ENCODE measurements at regions not wholly inside any gene's neighbourhood (a gene's known extent, or its start where the extent isn't known, plus 50 kb on each side); places are given as distances from the start of the nearest gene placed in this dataset.

DNA sequence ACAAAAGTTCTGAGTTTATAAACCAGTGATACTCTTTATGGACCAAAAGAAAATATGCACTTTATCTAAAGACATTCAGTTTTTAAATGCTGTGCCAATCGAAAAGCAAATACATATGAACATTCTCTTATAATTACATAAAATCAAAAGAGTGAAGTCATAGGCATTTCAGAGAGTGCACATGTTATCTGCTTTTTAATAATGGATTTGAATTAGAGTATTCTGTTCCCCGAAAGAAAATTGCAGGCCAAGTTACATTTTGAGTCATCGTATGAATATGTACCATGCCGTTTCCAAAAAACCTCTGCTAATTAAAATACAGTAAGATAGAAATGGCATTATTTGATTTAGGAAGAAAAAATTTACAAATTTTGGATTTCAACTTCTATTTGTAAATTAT is 565.7 kb downstream of the ZEB2 start:
- DNase-seq (ENCODE audit: low read depth, low spot score) = no peak

DNA sequence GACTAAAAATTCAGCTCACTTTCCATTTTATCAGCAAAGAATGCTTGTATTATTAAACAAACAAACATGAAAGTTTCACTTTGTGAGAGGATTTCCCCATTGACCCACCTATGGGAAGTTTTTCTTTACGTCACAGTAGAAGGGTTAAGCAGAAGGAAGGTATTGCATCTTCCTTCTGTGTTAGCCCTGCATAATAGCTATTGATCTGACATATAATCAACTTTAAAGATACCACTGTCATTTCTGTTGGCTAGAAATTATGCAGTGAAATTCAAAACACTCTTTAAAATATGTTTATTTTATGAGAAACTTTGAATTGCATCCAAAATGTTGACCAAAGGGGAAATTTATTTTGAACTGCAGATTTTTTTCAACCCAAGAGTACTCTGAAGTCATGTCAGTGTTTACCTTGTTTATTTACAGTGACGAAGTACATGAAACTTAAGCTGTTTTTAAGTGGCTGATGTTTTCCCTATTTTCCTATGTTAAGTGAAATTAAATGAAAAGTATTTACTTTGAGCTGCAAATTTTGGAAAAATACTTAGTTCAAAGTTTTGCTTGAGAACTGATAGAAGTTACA is 566.4 kb downstream of the ZEB2 start:
- DNase-seq (ENCODE audit: low read depth, low spot score) = no peak

DNA sequence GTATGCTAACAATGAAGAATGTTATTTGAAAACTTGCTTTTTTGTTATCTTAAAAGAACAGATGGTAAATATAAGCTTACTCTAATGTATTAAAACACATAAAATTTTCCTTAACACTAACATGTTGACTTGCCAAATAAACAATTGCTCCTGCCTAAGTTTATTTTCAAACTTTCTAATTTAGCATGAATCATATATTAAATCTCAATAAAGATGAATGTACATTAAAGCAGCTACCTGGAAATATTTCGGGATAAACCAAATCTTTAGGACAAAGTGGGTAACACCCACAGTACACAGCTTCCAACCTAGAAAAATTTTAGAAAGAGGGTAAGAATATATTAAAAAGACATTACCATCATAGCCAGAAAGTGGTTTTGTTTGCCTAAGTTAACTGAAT is 567.4 kb downstream of the ZEB2 start:
- DNase-seq (ENCODE audit: low read depth, low spot score) = no peak

DNA sequence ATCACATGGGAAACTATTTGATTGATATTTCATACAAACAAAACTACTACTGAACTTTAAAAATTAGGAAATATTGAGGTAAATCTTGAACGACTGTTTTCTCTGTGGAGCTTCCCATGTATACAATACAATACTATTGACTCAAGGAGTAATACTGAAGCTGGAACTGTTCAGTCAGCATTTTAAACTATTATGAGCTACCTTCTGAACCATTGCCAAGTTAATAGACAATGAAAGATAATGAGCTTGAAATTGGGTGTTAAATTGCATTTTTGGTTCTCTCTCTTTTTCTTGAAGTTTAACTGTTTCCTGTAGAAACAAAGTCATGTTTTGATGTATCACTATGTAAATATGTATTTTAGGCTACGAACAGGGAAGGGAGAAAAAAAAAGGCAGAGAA is 569.2 kb downstream of the ZEB2 start:
- no peak for DNase-seq (ENCODE audit: low read depth, low spot score)

DNA sequence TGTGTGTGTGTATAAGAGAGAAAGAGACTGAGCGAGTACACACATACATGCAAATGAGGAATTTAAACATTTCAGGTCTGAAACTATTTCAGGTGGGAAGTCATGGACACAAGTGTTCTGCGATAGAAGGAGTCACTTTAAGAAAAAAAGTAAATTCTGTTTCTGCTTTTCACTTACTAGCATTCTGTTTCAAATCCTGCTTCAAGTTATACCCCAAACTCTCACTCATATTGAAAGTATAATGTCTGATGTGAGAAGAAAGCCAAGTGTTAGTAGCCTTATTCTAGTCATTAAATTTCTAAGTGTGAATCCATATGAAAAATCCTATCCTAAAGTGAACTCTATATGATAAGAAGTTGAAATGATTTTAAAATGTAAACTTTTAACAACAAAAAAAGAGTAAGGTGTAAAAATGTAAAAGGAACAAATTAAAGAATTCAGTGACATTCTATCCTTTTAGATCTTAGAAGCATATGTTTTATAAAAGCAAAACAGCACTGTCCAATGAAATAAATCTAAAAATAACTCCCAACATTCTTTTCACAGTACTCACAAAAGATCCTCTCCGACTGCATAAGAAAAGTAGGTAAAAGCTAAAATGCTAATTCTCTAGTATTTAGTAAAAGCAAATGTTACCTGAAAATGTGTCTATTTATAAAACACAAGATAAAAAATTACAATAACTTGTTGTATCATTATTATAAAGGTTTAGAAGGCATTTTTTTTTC is 570.6 kb downstream of the ZEB2 start:
- no peak for DNase-seq (ENCODE audit: low read depth, low spot score)

DNA sequence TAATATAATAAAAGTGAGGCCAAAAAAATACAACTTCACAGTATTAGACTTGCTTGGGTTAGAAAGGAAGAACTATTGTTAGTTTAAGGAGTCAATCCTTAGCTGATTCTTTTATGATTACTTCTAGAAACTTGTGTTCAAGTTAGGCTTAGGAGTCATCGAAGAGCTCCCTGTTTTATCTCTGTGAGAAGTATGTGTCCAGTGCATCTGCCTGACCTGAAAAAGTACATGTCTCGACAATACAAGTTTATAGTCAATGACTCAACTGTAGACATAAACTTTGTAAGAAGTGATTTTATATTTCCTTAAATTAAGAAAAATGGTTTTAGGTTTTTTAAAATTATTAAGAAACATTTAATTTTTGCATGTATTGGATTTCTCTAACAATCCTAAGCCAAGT is 571.2 kb downstream of the ZEB2 start:
- no peak for DNase-seq (ENCODE audit: low read depth, low spot score)

DNA sequence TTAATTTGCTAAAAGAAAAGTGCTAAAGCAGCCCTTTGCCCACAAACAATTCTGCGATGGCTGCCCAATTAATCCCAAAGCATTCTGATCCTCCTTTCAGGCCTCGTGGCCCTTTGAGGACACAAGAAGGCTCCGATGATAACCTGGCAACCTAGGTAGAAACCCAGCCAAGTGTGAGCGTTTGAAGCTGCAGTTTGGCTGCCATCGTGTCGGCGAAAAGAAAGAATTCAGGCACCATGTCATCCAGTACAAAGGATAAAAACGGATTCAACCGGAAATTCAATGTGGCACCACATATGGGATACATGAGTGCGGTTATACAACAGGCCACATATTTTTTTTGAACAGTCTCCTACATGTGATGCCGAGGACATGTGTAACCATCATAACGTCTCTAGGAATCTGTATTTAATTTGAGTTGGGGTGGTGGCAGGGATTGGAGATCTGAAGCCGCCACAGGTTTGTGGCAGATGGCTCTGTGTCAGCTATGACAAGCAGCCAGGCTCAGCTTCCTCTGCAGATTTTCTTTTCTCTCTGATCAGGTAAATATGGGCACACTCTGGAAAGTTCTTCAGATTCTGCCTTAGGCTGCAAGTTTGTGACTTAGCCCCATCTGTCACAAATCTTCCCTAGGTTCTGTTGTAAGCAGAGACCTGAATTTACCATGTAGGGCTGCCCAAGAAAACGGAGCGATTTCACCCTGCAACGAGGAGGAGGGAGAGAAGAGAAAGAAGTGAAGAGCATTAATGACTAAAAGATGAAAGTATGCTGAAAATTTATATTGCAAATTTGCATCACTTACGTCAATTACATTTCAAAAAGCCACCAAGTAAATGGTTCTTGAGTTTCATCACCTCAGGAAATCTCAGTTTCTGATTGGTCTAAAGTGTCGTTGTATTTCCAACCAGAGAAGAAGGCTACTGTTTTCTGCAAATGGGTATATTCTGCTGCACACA is 573.2 kb downstream of the ZEB2 start:
- DNase-seq (ENCODE audit: low read depth, low spot score) = no peak

DNA sequence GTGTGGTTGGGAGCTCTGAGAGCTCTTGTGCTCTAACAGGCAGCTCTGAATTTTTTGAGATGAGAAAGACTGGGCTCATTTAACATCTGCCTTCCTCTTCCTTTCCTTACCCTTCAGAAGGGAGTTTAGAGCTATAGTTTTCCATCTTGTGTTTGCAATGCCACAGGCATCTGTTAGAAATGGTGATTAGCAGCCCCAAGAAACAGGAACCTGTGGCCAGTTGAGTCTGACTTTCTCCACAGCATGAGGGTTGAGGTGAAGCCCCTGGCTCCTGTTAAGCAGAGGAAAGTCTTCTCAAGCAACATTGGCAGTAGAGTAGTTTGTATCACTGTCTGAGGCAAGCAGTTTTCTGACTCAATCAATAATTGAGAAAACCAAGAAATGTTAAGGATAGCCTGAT is 577.4 kb downstream of the ZEB2 start:
- DNase-seq (ENCODE audit: low read depth, low spot score) = no peak

DNA sequence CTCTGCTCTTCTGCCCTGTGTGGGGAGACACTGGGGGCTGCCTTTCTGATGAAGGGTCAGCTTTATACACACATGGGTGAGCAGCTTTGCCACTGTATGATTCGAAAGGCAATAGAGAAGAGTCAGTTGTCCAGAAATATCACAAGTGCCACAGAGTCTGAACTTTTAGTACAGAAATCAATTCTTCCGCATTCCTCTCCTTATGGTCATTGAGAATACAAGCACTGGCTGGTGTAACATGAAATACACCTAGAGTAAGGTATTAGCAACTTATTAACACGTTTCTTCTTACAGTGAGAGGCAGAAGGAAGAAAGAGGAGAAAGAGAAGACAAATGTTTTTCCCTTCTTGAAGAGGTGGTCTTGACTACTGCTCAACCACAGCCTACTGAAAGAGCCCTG is 579.2 kb downstream of the ZEB2 start:
- DNase-seq (ENCODE audit: low read depth, low spot score) = no peak

DNA sequence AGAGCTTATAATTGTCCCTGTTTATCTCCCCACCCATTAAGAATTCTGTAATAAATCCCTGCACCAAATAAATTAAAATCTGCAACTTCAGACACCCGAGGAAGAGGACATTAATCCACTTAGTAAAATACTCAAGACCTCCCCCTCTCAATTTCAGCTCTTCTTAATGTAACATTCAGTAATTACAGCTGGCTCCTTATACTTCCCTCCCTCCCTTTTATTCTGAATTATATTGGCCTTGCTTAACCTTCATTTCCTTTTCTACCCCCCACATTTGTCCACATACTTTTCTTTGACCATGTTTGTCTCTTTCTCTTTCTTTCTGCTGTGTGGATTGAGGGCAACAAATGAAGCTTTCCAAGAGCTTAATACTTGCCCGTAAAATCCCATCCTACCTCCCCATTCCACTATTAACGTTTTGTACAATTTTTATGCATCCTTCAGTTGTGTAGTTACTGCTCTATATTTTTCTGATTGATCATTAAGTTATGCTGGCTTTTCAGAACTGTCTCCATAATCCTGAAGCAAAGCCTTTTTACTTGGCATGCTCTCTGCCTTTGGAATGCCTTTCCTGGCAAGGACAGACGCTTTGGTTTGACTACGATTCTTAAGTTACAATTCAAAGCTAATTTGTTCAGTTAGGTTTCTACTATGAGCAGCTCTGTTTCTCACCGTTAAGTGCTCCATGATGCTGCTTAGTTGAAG is 580.1 kb downstream of the ZEB2 start:
- DNase-seq (ENCODE audit: low read depth, low spot score) = no peak

DNA sequence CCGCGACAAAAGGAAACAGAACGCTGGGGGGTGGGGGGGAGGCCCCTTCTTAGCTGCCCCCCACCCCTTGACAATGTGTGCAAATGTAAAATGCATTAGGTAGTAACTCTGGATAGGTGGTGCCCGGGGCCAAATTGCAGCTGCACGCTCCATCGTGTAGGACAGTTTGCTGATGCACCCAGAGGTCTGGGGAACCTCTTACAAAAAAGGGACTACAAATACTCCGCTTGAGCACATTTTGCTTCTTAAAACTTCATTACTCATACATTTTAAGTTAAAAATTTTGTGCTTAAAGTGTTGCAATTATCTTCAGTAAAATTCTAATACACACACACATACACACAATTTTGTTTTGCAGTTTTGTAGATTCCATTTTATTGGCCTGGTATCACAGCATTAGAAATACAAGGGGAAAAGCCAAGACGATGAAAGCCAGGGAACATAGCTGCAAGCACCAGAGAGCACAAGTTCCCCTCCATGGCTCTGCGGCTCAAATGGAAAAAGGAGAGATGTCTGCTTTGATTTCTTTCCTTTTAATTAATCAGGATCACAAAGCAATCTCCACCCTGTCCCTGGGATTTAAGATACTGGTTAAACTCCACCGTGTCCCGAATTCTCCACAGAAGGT is 582.1 kb downstream of the ZEB2 start:
- no peak for DNase-seq (ENCODE audit: low read depth, low spot score)

DNA sequence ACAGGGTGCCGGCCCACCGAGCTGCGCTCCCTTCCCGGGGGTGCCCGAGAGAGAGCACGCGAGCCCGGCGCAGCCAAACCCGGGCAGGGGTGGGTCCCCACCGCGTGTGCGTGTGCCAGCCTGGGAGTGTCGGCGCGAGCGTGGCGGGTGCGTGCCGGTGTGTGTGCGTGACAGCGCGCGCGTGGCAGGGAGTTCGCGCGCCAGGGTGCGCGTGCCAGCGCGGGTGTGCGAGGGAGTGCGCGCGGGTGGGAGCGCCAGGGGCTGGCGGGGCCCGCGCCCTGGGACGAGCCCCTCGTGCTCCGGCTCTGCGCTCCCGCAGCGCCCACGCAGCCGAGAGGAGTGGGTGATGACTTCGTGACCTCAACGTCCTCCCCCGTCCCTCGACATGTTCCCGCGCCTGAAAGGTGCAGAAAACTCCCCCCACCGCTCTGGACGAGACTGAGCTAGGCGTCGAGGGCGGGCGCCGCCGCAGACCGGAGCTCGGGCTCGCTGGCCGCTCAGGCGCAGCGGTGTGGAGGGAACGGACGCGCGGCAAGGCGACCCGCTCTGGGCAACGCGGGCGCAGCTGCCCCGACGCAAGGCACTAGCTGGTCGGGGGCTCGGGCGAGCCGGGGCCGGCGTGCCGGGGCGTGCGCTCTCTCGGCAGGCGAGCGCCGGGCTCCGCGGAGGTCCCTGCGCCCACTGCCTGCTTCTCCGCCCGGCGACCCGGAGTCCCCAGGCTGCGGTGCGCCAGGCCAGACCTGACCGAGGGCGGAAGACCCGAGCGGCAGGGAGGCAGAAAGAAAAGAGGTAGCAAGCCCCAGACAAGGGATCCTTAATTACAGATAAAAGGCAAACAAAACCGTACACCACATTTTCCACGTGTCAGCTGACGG is 582.8 kb downstream of the ZEB2 start:
- no peak for DNase-seq (ENCODE audit: low read depth, low spot score)

DNA sequence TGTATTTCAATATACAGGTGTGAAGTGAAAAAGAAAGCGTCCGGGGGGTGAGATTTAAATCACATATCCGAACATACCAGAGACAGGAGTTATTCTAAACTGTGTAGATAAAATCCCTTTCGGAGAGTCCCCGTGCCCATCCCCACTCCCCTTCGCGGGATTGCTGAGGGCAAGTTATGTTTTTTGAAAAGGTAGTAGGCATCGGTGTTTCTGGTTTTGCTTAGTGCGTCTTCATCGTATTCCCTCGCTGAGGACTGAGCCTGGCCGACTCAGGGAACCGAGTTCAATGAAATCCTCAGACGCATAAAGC is 583.4 kb downstream of the ZEB2 start:
- no peak for DNase-seq (ENCODE audit: low read depth, low spot score)

DNA sequence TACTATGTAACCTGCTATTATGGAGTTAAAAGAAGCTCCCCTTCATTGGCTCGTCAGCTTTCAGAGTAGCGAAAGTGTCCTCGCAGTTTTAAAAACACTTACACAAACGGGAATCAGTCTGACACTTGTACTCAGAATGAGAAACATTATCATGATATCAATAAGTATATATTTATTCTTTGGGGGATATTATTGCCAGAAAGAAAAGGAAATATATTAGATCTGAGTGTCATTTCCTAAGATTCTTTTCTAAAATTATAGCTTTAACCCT is 584.5 kb downstream of the ZEB2 start:
- DNase-seq (ENCODE audit: low read depth, low spot score) = no peak

DNA sequence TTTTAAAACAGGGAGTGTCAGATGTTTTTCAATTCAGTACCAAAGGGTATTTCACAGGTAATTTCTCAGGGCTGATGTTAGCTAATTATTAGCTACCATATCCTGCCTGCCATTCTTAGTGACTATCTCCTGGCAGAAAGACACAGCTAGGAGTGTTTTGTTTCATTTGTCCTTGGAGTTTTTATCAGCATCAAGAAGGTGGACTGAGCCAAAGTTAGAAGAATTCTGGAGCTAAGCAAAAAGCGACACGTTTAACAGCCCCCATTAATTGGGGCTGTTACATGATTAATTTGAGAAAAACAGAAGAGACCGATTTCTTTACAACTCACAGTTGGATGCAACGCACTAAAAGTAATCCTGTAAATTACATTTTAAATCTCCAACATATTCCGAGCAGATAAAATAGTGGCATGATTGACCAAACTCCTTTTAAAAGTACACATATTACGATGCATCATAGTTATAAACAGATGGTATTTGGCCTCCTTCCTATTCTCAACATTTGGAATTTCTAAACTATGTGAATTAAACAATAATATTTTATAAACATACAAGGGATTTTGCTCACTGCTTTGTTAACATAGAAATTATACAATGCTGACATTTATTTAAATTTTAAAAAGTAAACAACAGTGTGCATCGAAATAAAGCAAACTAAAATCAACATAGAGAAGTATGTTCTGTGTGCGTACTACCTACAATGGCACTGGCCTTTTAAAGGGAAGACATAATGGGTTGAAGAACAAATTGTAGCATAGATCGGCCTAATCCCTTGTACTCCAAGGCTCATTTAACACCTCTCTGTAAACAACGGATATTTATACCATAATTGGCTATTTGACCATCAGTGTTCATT is 585.1 kb downstream of the ZEB2 start:
- no peak for DNase-seq (ENCODE audit: low read depth, low spot score)

DNA sequence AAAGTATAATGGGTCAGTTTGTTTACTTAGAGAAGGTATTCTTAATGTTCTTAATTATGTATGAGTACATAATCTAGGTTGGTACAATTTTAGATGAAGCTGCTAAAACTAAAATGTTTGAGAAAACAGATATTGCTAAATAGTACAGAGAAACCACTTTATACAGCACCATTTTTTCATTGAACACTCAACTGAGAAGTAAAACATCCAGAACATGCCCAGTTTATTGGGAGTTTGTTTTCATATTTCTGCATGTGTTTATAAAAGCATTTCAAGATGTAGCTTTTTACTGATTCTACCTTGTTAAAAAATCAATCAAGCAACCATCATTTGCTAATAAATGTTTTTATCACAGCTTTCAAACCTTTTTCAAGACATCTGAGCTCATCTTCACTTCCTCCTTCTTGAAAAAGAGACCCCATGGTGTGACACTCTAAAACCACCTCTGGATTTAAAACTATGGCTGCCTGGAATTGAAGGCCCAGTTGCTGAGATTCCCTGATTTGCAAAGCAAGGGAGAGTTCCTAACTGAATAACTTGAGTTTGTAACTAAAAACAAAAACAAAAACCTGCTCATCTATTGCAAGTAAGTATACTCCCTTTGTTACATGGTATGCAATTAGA is 585.9 kb downstream of the ZEB2 start:
- DNase-seq (ENCODE audit: low read depth, low spot score) = no peak

DNA sequence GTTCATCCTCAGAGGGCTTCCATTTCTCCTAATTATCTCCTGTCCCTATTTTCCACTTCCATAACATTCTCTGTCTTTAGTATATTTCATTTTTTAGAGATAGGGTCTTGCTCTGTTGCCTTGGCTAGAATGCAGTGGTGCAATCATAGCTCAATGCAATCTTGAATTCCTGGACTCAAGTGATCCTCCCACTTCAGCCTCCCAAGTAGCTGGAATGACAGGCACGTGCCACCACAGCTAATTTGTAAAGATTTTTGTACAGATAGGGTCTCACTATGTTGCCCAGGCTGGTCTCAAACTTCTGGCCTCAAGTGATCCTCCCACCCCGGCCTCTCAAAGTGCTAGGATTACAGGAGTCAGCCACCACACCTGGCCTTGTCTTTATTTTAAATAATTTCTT is 589.0 kb downstream of the ZEB2 start:
- no peak for DNase-seq (ENCODE audit: low read depth, low spot score)

DNA sequence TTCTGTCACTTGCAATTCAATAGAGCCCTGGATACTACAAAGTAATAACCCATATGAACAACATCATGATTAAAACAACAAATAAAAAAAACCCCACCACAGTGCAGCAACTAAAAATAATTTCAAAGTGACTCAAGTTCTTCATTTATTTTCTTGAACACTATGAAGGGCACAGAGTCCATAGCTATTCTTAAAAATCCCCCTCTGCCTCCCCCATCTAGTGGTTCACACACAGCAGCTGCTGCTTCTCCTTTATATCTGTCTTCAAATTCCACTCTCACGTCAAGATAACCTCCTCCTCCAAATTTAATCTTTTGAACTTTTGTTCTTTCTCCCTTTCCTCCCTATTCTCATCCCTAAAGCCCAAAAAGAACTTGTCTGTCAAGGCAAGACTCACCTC is 591.3 kb downstream of the ZEB2 start:
- DNase-seq (ENCODE audit: low read depth, low spot score) = no peak

DNA sequence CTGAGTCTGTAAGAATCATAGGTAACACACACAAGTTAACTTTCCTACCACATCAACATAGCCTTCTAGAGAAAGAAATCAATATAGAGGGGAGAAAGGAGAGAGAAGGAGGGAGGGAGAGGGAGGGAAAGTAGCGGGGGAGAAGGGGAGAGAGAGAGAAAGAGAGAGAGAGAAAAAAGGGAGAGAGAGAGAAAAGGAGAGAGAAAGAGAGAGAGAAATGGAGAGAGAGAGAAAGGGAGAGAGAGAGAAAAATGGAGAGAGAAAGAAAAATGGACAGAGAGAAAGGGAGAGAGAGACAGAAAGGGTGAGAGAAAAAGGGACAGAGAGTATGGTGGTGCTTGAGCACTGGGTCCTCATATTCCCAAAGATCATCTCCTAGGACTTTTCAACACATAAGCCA is 591.7 kb downstream of the ZEB2 start:
- no peak for DNase-seq (ENCODE audit: low read depth, low spot score)

DNA sequence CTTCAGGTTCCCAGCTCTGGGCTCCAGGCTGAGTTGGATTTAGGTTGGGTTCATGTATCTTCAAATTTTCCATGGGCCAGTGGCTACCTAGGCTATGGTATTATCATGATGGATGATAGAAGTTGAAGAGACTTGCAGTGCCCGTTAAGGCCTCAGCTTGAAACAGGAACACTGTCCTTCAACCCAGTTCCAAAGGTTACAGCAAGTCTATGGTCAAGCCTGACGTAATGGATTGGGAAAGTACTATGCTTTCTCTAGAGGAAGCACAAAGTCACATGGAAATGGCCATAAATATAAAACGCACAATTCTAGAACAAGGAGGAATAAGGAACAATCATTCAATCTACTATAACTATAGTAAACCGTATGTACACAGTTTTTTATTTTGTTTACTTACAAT is 593.2 kb downstream of the ZEB2 start:
- DNase-seq (ENCODE audit: low read depth, low spot score) = no peak
